Cardiac muscle cell (in vitro differentiated cells and primary cell): ENCODE measurements at regions not wholly inside any gene's neighbourhood (a gene's known extent, or its start where the extent isn't known, plus 50 kb on each side); places are given as distances from the start of the nearest gene placed in this dataset.
"Not testable (repeated sequence)": the region's sequence is repeated elsewhere in the genome, so short reads cannot be mapped to it uniquely, and the experiment has no call there.

ENCODE experiments used
- DNase-seq, 2 donors: peaks; one replicate each; pipeline versions ENCODE4 v3.0.0 to v3.0.0-alpha.2; 2010 to 2017; ENCODE audit warnings: low read depth in 1 of 2, low spot score in 1 of 2
- H3K27ac ChIP-seq: fragments of 200-600 bp; sonication (generic); 2 replicates; pipeline ENCODE4 v1.5.1; 2016
- H3K27me3 ChIP-seq: fragments of 200-600 bp; sonication (generic); 2 replicates; pipeline ENCODE4 v1.6.0; 2016; ENCODE audit warnings: control low read depth
- H3K36me3 ChIP-seq: fragments of 200-600 bp; sonication (generic); 2 replicates; pipeline ENCODE4 v1.5.1; 2016; ENCODE audit warnings: control low read depth
- H3K4me1 ChIP-seq: fragments of 200-600 bp; sonication (generic); 2 replicates; pipeline ENCODE4 v1.8.1; 2017; ENCODE audit warnings: low read depth, mild to moderate bottlenecking, mixed run types
- H3K4me3 ChIP-seq: fragments of 200-600 bp; sonication (generic); 2 replicates; pipeline ENCODE4 v1.5.1; 2016; ENCODE audit warnings: mild to moderate bottlenecking
- H3K9me3 ChIP-seq: fragments of 200-600 bp; sonication (generic); 2 replicates; pipeline ENCODE4 v1.5.1; 2017; ENCODE audit warnings: low read depth, mild to moderate bottlenecking, control low read depth
- CTCF ChIP-seq: IDR thresholded peaks from 2 replicates; pipeline ENCODE4 v1.5.1; 2012; ENCODE audit warnings: low read depth, mild to moderate bottlenecking, low read length

GRCh38 chr6:44020148-44020547, 107.1 kb downstream of the MRPL14 start:
- Histone ChIP-seq H3K27me3 (no peaks in the 10 kb centered on the region), H3K36me3 (no peaks in the 10 kb centered on the region), H3K4me3 (no peak overlapping the region), H3K27ac (no peak overlapping the region), H3K4me1 (no peaks in the 10 kb centered on the region), H3K9me3 (no peaks in the 10 kb centered on the region)
- peak in 1 of 2 donors; percentile 62 for DNase-seq
- TF ChIP-seq CTCF, result no peak

- not testable (repeated sequence) for H3K27ac ChIP-seq, H3K9me3 ChIP-seq, H3K27me3 ChIP-seq, H3K36me3 ChIP-seq, DNase-seq, H3K4me1 ChIP-seq, H3K4me3 ChIP-seq
Observed at GRCh38 chr6:44017307-44017706, 109.9 kb downstream of the MRPL14 start.

- H3K27ac ChIP-seq, result no peak overlapping the region
- no peak overlapping the region for H3K4me3 ChIP-seq
- H3K27me3 ChIP-seq, result no peaks in the 10 kb centered on the region
- DNase-seq, result peak in 1 of 2 donors; percentile 87
- H3K36me3 ChIP-seq, result no peaks in the 10 kb centered on the region
- TF ChIP-seq CTCF, result no peak
- no peaks in the 10 kb centered on the region for H3K9me3 ChIP-seq
- H3K4me1 ChIP-seq, result peaks cover 4% of the 10 kb centered on the region
Observed at GRCh38 chr6:44016131-44016870, 111.0 kb downstream of the MRPL14 start.

- Histone ChIP-seq H3K4me1 (peaks cover 31% of the 10 kb centered on the region), H3K27ac (no peak overlapping the region), H3K36me3 (no peaks in the 10 kb centered on the region), H3K4me3 (no peak overlapping the region), H3K27me3 (no peaks in the 10 kb centered on the region), H3K9me3 (no peaks in the 10 kb centered on the region)
- TF ChIP-seq CTCF, result no peak
- peak in 1 of 2 donors; percentile 93 for DNase-seq
Observed at GRCh38 chr6:44012078-44012493, 115.2 kb downstream of the MRPL14 start.

GRCh38 chr6:44011350-44011920, 115.8 kb downstream of the MRPL14 start:
- no peaks in the 10 kb centered on the region for H3K36me3 ChIP-seq
- H3K27me3 ChIP-seq, result no peaks in the 10 kb centered on the region
- no peak for TF ChIP-seq CTCF
- H3K4me1 ChIP-seq, result peaks cover 37% of the 10 kb centered on the region
- peak overlapping the region; percentile 31 for H3K27ac ChIP-seq
- no peaks in the 10 kb centered on the region for H3K9me3 ChIP-seq
- DNase-seq, result no peak
- H3K4me3 ChIP-seq, result no peak overlapping the region
